ENCODE measurements at regions not wholly inside any gene's neighbourhood (a gene's known extent, or its start where the extent isn't known, plus 50 kb on each side); places are given as distances from the start of the nearest gene placed in this dataset.
"Not testable (repeated sequence)": the region's sequence is repeated elsewhere in the genome, so short reads cannot be mapped to it uniquely, and the experiment has no call there.

DNA sequence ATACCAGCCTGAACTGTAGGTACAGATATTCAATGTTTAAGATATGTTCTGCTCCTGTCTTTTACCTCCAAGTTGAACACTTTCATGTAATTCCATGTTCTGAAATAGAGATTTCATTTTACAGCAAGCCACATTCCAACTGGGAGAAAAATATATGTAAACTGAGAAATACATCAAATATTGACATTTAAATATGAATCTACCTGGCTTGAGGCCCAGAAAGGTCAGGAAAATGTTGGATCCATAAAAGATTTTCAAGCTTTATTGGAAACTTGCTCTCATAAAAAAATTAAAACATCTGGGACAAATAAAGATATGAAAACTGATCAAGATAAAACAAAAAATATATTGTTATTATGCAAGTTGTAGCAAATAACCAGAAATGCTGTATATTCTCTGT is 1078.7 kb upstream of the ATXN8OS start:
- no peaks in the 10 kb centered on the region for H3K4me1 Mint-ChIP-seq (ENCODE audit: low read depth)
- H3K27me3 Mint-ChIP-seq: no peaks in the 10 kb centered on the region
- no peak overlapping the region for H3K27ac Mint-ChIP-seq
- no peaks in the 10 kb centered on the region for H3K9me3 Mint-ChIP-seq (ENCODE audit: low read depth)
- TF ChIP-seq, protein P1, sequence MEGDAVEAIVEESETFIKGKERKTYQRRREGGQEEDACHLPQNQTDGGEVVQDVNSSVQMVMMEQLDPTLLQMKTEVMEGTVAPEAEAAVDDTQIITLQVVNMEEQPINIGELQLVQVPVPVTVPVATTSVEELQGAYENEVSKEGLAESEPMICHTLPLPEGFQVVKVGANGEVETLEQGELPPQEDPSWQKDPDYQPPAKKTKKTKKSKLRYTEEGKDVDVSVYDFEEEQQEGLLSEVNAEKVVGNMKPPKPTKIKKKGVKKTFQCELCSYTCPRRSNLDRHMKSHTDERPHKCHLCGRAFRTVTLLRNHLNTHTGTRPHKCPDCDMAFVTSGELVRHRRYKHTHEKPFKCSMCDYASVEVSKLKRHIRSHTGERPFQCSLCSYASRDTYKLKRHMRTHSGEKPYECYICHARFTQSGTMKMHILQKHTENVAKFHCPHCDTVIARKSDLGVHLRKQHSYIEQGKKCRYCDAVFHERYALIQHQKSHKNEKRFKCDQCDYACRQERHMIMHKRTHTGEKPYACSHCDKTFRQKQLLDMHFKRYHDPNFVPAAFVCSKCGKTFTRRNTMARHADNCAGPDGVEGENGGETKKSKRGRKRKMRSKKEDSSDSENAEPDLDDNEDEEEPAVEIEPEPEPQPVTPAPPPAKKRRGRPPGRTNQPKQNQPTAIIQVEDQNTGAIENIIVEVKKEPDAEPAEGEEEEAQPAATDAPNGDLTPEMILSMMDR (IDR thresholded peaks at IDR 0.05; ENCODE audit: unreplicated experiment): no peak
- no peaks in the 10 kb centered on the region for H3K36me3 Mint-ChIP-seq (ENCODE audit: insufficient read depth)
- no peak overlapping the region for H3K4me3 Mint-ChIP-seq (ENCODE audit: low read depth)
- no peak for DNase-seq (ENCODE audit: low spot score, unreplicated experiment)

- no peak overlapping the region for H3K27ac Mint-ChIP-seq
- no peaks in the 10 kb centered on the region for H3K4me1 Mint-ChIP-seq (ENCODE audit: low read depth)
- H3K9me3 Mint-ChIP-seq (ENCODE audit: low read depth): peaks cover 12% of the 10 kb centered on the region
- no peaks in the 10 kb centered on the region for H3K36me3 Mint-ChIP-seq (ENCODE audit: insufficient read depth)
- DNase-seq (ENCODE audit: low spot score, unreplicated experiment): no peak
- no peaks in the 10 kb centered on the region for H3K27me3 Mint-ChIP-seq
- TF ChIP-seq, protein P1 (IDR thresholded peaks at IDR 0.05; ENCODE audit: unreplicated experiment): no peak
- no peak overlapping the region for H3K4me3 Mint-ChIP-seq (ENCODE audit: low read depth)
These were observed 1087.5 kb upstream of the ATXN8OS start for GRCh38 chr13:69020120-69020519.

DNA sequence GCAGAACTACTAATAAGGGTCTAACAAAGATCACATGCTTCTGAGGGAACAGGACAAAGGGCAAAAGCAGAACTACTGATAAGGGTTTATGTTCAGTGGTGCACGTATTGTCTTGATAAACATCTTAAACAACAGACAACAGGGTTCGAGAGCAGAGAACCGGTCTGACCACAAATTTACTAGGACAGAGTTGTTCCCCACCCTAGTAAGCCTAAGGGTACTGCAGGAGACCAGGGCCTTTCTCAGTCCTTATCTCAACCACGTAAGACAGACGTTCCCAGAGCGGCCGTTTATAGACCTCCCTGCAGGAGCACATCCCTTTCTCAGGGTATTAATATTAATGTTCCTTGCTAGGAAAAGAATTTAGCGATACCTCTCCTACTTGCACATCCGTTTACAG is 1089.5 kb upstream of the ATXN8OS start:
- H3K9me3 Mint-ChIP-seq (ENCODE audit: low read depth): peaks cover 12% of the 10 kb centered on the region

GRCh38 chr13:69010789-69011188 is 1096.8 kb upstream of the ATXN8OS start:
- H3K4me3 Mint-ChIP-seq (ENCODE audit: low read depth): no peak overlapping the region
- TF ChIP-seq, protein P1 (IDR thresholded peaks at IDR 0.05; ENCODE audit: unreplicated experiment): no peak
- no peaks in the 10 kb centered on the region for H3K4me1 Mint-ChIP-seq (ENCODE audit: low read depth)
- peaks cover 6% of the 10 kb centered on the region for H3K9me3 Mint-ChIP-seq (ENCODE audit: low read depth)
- H3K36me3 Mint-ChIP-seq (ENCODE audit: insufficient read depth): no peaks in the 10 kb centered on the region
- no peak for DNase-seq (ENCODE audit: low spot score, unreplicated experiment)
- no peak overlapping the region for H3K27ac Mint-ChIP-seq
- no peaks in the 10 kb centered on the region for H3K27me3 Mint-ChIP-seq

More for the DNA sequence above, 1089.5 kb upstream of the ATXN8OS start:
- H3K4me3 Mint-ChIP-seq (ENCODE audit: low read depth); H3K27me3 Mint-ChIP-seq; H3K4me1 Mint-ChIP-seq (ENCODE audit: low read depth); H3K36me3 Mint-ChIP-seq (ENCODE audit: insufficient read depth); H3K27ac Mint-ChIP-seq; DNase-seq (ENCODE audit: low spot score, unreplicated experiment): not testable (repeated sequence)

GRCh38 chr13:69008499-69008898 is 1099.1 kb upstream of the ATXN8OS start:
- Mint-ChIP-seq H3K36me3 (ENCODE audit: insufficient read depth) (no peaks in the 10 kb centered on the region), H3K27me3 (no peaks in the 10 kb centered on the region), H3K4me1 (ENCODE audit: low read depth) (no peaks in the 10 kb centered on the region), H3K4me3 (ENCODE audit: low read depth) (no peak overlapping the region), H3K27ac (no peak overlapping the region), H3K9me3 (ENCODE audit: low read depth) (peaks cover 6% of the 10 kb centered on the region)
- TF ChIP-seq, protein P1 (IDR thresholded peaks at IDR 0.05; ENCODE audit: unreplicated experiment): no peak
- DNase-seq (ENCODE audit: low spot score, unreplicated experiment): no peak

- TF ChIP-seq, protein P1 (IDR thresholded peaks at IDR 0.05; ENCODE audit: unreplicated experiment): no peak
- no peak overlapping the region for H3K27ac Mint-ChIP-seq
- H3K36me3 Mint-ChIP-seq (ENCODE audit: insufficient read depth): no peaks in the 10 kb centered on the region
- peaks cover 29% of the 10 kb centered on the region for H3K9me3 Mint-ChIP-seq (ENCODE audit: low read depth)
- H3K27me3 Mint-ChIP-seq: no peaks in the 10 kb centered on the region
- no peak for DNase-seq (ENCODE audit: low spot score, unreplicated experiment)
- H3K4me3 Mint-ChIP-seq (ENCODE audit: low read depth): no peak overlapping the region
- H3K4me1 Mint-ChIP-seq (ENCODE audit: low read depth): peaks cover 1% of the 10 kb centered on the region
These were observed 1109.6 kb upstream of the ATXN8OS start for GRCh38 chr13:68998056-68998455.

Data from progenitor cell of endocrine pancreas (in vitro differentiated cells).